Cerebellar nuclear complex (tissue), 1 donor: ENCODE measurements at regions not wholly inside any gene's neighbourhood (a gene's known extent, or its start where the extent isn't known, plus 50 kb on each side); places are given as distances from the start of the nearest gene placed in this dataset.
"Not testable (repeated sequence)": the region's sequence is repeated elsewhere in the genome, so short reads cannot be mapped to it uniquely, and the experiment has no call there.

Experiments used
- DNase-seq, 2 experiments: peaks; one replicate each; lab custom pipeline; 2025; lab: John Stamatoyannopoulos, UW

GRCh38 chr10:64320448-64320847 is 799.2 kb downstream of the REEP3 start:
- no peak for DNase-seq

DNA sequence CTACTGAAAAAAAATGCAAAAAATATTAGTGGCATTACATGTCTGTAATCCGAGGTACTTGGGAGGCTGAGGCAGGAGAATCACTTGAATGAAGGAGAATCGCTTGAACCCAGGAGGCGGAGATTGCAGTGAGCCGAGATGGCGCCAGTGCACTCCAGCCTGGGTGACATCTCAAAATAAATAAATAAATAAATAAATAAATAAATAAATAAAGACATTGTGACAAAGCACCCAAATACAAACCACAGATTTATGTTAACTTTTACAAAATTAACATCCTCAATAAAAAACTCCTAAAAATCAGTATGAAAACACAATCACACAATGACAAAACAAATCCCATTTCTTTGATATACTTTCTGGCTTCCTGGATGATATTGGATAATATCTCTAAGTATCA is 808.3 kb downstream of the REEP3 start:
- DNase-seq: no peak

DNA sequence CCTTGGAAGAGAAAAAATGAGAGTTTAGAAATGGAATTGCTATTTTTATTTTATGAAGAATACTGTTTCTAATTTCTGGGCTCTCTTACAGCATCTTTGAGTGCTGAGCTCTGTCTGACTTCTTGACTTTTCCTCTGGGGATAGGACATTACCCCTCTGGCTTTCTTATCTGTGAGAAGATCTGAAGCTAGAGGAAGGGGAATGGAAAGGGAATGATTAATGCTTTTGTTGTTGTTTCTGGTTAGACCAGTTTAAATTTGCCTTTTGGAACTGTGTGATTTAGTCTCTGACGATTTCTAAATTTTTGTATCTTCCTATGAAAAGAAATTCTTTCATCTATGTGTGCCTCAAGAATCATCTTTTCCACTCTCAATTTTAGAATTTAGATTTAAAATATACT is 811.4 kb downstream of the REEP3 start:
- no peak for DNase-seq

- no peak for DNase-seq
These were observed 812.9 kb downstream of the REEP3 start for GRCh38 chr10:64334084-64334483.

DNA sequence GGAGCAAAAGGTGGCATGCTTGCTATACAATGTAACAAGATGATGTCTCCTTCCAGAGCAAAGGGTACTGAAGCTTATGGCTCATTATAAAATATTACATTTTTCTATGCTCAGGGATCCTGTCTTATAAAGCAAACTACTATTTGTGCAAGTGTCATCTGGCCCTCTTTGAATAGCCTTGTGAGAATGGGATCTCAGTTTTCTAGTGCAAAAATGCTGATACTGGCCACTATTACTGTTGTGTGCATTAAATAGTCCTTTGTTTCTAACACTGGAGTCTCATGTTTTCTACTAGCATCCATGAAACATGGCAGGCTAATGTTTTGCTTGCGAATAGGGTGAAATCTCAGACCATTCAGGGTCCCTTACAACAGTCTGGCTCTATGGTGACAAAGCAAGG is 823.0 kb downstream of the REEP3 start:
- no peak for DNase-seq

- no peak for DNase-seq
These were observed 824.7 kb downstream of the REEP3 start for GRCh38 chr10:64345856-64346255.

DNA sequence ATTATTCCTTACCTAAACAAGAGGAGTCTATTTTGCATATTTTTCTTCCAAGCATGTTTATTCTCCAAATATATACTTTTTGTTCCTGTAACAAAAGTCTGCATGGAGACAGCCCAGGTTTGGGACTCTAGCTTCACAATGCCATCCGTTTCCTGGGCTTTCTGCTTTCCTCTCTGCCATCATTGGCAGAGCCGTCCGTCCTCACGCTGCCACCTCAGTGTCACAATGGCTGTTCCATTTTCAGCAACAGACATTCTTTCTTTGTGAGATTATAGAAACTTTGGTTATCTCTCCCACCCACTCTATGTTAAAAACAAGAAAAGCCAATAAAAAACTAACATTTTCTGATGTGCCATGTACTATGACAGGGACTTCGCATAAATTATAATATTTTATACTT is 825.2 kb downstream of the REEP3 start:
- no peak for DNase-seq

DNA sequence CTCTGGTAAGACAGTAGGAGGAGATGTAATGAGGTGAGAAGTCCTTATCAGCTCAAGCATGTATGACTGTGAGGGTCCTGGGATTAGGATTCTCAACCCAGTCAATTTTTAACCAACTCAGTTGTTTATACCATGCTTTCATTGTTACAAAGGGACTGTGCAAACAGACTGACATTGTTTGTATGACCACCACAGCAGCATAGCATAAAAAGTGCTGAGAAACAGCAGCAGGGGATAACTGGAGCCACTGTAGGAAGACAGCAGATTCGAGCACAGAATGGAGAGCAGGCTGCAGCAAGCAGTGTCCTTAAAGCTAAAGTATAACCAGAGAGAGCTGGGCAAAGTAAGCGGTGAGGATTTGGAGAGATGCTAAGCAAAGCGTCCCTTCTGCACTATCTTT is 829.5 kb downstream of the REEP3 start:
- no peak for DNase-seq

GRCh38 chr10:64358907-64359306 is 837.7 kb downstream of the REEP3 start:
- DNase-seq: no peak

DNA sequence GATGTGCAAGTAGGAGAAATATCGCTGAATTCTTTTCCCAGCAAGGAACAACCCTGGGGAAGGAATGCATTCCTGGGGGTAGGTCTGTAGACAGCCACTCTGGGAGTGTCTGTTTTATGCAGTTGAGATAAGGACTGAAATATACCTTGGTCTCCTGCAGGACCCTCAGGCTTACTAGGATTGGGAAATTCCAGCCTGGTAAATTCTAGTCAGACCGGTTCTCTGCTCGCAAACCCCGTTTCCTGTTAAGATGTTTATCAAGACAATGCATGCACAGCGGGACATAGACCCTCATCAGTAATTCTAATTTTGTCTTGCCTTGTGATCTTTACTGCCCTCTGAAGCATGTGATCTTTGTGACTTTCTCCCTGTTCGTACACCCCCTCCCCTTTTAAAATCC is 839.0 kb downstream of the REEP3 start:
- DNase-seq: not testable (repeated sequence)

DNA sequence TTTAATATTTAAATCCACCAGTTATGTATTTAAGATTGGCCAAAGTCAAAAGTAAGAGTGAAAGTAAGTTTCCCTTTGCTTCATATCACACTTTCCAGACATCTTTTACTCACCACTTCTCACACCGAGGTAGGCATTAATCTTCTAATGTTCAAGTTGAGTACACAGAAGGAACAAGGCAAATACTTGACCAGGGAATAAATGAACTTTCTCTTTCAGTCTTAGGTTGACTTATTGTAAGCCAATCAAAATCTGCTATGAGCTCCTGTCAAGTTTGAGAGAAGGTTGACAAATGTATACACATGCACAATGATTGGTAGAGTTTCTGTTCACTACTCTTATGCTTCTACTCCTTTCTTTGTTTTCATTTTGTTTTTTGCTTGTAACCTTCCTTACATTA is 842.5 kb downstream of the REEP3 start:
- DNase-seq: no peak

DNA sequence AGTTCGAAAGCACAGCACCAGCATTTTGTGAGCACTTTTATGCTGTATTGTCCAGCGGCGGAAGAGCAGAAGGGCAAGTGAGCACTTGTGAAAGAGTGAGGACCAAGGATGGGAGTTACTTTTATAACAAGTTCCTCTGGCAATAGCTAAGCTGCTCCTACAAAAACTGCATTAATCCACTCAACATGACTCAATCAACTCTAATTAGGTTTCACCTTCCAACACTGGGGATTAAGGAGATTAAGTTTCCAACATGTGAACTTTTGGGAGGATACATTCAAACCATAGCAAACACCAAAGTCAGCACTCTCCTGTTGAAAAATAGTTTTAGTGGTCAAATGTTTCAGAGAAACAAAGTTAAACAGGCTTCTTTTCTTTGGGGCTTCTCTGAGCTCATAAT is 844.5 kb downstream of the REEP3 start:
- DNase-seq: no peak

DNA sequence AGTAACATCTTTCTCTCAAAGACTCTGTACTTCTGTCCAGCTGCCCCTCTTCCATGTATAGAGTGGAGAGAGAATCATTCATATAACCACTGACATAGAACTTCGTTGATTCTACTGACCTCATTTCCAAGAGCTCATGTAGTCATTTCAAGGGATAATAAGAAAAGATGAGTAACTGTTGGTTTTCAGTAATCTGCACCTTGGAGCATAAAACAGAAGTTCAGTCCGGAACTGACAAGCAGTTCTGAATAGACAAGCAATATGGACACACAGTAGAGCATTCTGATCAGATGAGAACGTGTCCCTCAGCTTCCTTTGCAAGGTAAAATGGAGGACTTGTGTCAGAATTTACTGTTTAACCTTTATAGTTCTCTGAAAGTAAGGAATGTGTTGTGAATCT is 847.1 kb downstream of the REEP3 start:
- no peak for DNase-seq

DNA sequence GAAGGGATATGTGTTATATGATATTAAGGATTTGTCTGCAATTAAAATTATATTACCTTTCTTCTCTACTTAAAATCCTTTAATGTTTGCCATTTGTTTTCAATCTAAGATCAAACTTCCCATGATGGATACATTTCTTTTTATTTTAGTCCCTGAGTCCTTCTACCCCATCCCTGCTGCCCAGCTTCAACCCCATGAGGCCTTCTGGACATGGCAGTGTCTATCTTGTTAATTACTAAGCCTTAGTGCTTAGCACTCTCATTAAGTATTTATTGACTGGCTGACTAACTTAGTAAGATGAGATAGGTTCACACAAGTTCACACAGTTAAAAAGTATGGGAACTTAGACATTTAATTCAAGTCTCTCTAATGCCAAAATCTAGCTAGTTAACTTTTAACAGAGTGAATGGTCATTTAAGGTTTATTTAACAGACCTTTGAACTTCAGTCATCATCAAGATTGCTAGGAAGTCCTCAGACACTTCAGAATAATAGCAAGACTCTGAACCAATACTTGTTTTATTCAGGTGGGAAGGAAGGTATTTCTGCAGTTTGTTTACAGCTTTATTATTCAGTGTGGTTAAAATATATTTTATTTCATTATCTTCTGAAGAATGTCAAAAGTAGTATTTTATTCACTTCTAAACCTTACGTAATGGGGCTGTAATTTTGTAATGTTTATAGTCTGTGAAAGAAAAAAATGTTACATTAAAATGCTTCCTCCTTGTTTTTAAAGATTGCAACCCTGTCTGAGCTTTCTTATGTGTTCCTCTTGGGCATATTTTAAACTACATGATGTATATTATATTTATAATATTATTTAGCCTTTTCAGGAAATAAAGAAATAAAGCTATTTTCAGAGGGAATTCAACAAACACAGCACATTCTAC is 848.9 kb downstream of the REEP3 start:
- no peak for DNase-seq

GRCh38 chr10:64374346-64374745 is 853.1 kb downstream of the REEP3 start:
- DNase-seq: no peak

- no peak for DNase-seq
These were observed 855.0 kb downstream of the REEP3 start for GRCh38 chr10:64376167-64376566.

DNA sequence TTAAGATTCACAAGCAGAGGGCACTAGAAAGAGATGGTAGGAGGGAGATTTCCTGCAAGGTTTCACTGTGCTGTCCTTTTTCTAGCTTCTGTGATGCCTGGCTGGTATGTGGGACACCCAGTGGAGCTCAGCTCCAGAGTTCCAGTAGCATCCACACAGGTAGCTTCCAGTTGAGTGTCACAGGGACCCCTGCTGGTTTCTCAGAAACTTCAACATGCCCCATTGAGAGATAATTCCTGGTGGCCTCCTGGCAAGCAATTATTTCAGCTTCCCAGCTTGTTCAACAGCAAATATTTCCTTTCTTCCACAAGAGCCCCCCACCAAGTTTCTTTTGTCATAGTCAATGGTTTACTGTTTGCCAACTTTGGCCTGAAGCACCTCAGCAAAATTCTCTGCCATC is 858.7 kb downstream of the REEP3 start:
- DNase-seq: no peak

DNA sequence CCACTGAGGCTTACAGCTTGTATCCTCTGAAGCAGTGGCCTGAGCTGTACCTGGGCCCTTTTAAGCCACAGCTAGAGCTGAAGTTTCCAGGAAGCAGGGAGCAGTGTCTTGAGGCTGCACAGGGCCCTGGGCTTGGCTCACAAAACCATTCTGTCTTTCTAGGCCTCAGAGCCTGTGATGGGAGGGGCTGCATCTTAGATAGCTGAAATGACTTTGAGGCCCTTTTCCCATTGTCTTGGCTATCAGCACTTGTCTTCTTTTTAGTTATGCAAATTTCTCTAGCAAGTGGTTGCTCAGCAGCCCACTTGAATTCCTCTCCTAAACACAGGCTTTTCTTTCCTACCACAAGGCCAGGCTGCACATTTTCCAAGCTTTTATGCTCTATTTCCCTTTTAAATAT is 864.2 kb downstream of the REEP3 start:
- no peak for DNase-seq

- DNase-seq: no peak
These were observed 873.5 kb downstream of the REEP3 start for GRCh38 chr10:64394744-64395143.

GRCh38 chr10:64396105-64396708 is 875.0 kb downstream of the REEP3 start:
- DNase-seq: no peak

DNA sequence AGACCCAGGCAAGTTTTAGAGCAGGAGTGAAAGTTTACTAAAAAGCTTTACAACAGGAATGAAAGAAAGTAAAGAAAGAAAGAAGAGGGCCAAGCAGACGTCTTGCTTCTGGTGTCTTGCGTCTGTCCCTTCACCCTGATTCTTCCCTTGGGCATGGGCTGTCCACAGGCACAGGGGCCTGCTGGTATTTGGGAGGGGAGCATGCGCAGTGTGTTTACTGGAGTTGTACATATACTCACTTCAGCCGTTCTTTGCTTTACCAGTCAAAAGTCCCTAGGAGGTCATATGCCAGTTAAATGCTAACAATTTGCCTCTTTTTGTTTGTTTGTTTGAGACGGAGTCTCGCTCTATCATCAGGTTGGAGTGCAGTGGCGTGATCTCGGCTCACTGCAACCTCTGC is 875.9 kb downstream of the REEP3 start:
- DNase-seq: no peak

- no peak for DNase-seq
These were observed 887.4 kb downstream of the REEP3 start for GRCh38 chr10:64408391-64409183.

DNA sequence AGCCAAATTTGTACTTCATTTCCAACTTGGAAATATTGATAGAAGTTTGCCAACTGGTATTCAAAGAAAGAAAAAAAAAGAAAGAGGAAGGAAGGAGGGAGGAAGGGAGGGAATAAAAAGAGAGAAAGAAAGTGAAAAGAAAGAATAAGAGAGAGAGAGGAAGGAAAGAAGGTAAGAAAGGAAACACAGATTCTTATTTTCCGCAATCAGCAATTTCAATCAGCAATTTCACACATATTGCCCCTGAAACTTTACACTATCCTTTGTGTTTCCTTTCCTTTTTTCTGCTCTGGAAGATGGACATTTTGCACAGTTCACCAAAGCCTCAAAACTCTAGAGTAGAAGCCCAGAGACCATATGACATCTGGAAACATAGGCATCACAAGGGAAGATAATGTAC is 888.1 kb downstream of the REEP3 start:
- no peak for DNase-seq
